GM18909 (cell line): ENCODE measurements at regions not wholly inside any gene's neighbourhood (a gene's known extent, or its start where the extent isn't known, plus 50 kb on each side); places are given as distances from the start of the nearest gene placed in this dataset.

Experiments used
- ATAC-seq: cut with Tn5 transposase; IDR thresholded peaks from one replicate; pipeline ENCODE4 v1.9.1; 2021; ENCODE audit warnings: mild to moderate bottlenecking; ENCODE audit not compliant: unreplicated experiment, poor library complexity

DNA sequence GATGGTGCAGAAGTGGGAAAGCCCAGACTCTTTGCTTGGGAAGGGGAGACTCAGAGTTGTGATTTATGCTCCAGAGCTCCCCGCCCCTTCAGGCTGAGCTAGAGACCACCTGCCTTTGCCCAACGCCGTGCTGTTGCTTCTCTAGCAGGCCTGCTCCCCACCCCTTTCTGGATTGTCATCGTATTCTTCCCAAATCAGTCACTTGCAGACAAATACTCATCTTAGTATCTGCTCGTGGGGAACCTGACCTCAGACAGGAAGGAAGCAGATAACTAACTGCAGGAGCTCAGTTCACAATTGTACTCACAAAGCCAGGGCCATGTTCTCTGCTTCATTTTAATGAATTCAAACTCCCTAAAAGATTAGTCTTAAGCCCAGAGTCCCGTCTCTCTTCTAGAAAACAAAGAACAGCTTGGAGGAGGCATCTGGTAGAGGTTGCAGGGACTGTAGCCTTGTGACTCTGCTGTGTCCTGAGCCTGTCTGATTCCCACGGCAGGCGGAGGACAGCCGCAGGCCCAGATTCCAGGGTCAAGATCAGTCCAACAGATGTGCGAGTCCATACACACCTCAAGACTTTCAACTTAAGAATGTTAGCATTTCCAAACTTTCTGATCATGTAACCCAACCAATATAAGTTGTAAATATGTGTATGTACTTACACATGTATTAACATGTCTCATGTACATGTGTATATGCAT, 57.2 kb upstream of the GGTLC1 start:
- no peak for ATAC-seq

DNA sequence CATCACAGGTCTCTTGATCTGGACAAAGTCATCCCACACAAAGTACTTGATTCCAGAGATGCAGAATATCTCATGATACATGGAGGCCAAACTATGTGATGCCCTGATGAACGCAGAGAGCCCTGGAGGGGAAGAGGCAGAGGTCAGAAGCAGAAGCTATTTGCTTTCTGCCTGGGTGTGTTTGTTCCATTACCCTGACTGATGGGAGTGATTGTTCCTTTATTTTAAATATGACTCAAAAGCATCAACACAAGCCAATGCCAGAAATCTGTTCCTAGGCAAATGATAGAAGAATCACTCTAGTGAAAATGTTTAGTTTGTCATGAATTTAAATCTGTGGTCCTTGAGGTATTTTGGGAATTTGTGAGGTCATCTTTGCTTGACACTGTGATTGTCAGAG, 54.7 kb upstream of the GGTLC1 start:
- no peak for ATAC-seq

DNA sequence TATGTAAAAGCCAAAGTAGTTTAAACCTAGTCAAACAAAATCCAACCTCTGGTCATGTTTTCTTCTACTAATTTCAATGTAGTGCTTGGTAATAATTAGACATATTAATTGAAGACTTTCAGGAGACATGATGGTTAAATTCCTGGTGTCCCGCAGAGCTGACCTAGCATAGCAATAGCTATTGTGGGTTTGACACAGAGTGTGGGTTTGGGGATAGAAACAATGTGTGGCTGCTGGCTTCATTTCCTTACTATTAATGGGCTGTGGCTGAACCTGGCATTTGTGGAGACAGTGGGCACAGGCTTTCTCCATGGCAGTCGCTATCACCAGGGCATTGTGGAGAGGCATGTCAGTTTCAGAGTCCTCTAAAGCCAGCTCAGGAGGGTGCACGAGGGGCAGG, 54.1 kb upstream of the GGTLC1 start:
- no peak for ATAC-seq

DNA sequence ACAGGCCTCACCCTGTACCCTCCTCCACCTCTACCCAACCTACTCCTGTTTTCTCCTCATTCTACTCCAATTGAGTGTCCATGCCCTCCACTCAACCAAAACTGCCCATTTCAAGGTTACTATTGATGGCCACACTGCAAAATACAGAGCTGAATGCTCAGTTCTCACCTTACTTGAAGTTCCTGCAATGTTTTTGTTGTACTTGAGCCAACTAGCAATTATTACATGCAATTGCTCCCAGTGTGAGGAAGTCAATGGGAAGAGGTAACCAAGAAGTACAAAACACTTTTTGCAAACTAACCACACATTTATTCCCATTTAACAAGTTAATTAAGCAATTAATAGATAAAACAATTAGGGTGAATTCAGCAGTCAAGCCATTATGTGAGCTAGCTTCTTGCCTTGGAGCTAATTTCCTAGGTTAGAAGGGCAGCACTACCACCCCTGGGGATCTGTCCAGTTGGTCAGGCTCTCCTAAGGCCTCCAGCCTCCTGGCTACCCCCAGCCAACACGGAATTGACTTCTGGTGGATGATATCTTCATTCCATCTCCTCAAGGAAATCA, 52.4 kb upstream of the GGTLC1 start:
- ATAC-seq, result no peak

DNA sequence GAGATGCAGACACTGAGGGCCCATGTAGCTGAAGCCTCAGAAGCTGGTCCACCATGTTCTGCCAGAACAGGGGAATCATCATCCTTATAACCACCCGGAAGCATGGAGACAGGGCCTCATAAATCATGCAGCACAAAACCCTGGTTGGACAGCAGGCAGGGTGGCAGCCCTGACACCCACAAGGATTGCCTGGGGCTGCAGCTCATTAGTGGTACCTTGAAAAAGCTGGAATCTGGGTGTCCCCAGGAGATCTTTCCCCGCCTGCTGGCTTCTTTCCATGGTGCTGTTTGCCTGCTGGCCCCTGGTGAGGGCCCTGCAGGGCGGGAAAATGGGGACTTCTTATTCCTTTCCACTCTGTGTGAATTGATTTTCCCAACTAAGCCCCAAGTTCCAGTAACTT, 50.6 kb upstream of the GGTLC1 start:
- ATAC-seq, result no peak
